Cardiac muscle cell (in vitro differentiated cells and primary cell): ENCODE measurements at regions not wholly inside any gene's neighbourhood (a gene's known extent, or its start where the extent isn't known, plus 50 kb on each side); places are given as distances from the start of the nearest gene placed in this dataset.

Source experiments
- DNase-seq, 2 donors: peaks; one replicate each; pipeline versions ENCODE4 v3.0.0 to v3.0.0-alpha.2; 2010 to 2017; ENCODE audit warnings: low read depth in 1 of 2, low spot score in 1 of 2
- H3K27ac ChIP-seq: fragments of 200-600 bp; sonication (generic); 2 replicates; pipeline ENCODE4 v1.5.1; 2016
- H3K27me3 ChIP-seq: fragments of 200-600 bp; sonication (generic); 2 replicates; pipeline ENCODE4 v1.6.0; 2016; ENCODE audit warnings: control low read depth
- H3K36me3 ChIP-seq: fragments of 200-600 bp; sonication (generic); 2 replicates; pipeline ENCODE4 v1.5.1; 2016; ENCODE audit warnings: control low read depth
- H3K4me1 ChIP-seq: fragments of 200-600 bp; sonication (generic); 2 replicates; pipeline ENCODE4 v1.8.1; 2017; ENCODE audit warnings: low read depth, mild to moderate bottlenecking, mixed run types
- H3K4me3 ChIP-seq: fragments of 200-600 bp; sonication (generic); 2 replicates; pipeline ENCODE4 v1.5.1; 2016; ENCODE audit warnings: mild to moderate bottlenecking
- H3K9me3 ChIP-seq: fragments of 200-600 bp; sonication (generic); 2 replicates; pipeline ENCODE4 v1.5.1; 2017; ENCODE audit warnings: low read depth, mild to moderate bottlenecking, control low read depth
- TF ChIP-seq, protein P1 (sequence below): IDR thresholded peaks from 2 replicates; pipeline ENCODE4 v1.5.1; 2012; ENCODE audit warnings: low read depth, mild to moderate bottlenecking, low read length

DNA sequence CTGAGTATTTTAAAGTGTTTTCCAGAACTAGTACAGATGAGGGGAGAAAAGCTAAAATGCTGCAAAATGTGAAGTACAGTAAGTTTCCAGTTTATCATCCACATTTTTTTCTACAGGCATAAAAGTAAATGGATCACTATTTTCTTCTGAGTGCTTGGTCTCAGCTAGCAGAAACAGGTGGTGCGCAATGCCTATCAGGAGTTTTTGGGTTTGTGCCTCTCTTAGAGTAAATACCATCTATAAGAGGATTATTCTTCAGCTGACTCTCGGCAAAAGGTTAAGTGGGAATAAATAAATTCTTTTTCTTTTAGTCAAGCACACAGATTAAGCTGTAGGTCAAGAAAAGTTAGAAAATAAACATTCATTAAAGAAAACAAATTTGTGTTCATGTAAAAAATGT is 1027.7 kb downstream of the PLOD2 start:
- DNase-seq: no peak
- no peak overlapping the region for H3K27ac ChIP-seq
- H3K9me3 ChIP-seq: no peaks in the 10 kb centered on the region
- H3K36me3 ChIP-seq: no peaks in the 10 kb centered on the region
- no peak overlapping the region for H3K4me3 ChIP-seq
- H3K4me1 ChIP-seq: no peaks in the 10 kb centered on the region
- no peaks in the 10 kb centered on the region for H3K27me3 ChIP-seq
- TF ChIP-seq, protein P1, sequence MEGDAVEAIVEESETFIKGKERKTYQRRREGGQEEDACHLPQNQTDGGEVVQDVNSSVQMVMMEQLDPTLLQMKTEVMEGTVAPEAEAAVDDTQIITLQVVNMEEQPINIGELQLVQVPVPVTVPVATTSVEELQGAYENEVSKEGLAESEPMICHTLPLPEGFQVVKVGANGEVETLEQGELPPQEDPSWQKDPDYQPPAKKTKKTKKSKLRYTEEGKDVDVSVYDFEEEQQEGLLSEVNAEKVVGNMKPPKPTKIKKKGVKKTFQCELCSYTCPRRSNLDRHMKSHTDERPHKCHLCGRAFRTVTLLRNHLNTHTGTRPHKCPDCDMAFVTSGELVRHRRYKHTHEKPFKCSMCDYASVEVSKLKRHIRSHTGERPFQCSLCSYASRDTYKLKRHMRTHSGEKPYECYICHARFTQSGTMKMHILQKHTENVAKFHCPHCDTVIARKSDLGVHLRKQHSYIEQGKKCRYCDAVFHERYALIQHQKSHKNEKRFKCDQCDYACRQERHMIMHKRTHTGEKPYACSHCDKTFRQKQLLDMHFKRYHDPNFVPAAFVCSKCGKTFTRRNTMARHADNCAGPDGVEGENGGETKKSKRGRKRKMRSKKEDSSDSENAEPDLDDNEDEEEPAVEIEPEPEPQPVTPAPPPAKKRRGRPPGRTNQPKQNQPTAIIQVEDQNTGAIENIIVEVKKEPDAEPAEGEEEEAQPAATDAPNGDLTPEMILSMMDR: no peak

DNA sequence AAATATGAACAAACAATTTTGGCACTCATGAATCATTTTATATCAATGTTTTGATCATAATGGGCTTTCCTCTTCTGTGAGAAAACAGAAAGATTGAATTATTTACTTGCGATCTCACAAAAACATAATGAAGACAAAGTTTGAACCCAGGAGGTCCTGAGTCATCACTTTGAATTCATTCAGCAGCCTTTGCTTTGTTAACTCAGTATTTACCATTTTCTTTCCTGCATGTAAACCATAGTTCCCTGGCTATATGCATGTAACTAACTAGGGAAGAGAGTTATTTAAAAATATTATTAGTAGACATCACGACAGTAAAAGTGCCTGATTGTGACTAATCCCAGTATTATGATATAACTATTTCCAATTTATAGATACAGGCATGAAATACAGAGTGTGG is 1026.2 kb downstream of the PLOD2 start:
- no peaks in the 10 kb centered on the region for H3K9me3 ChIP-seq
- no peaks in the 10 kb centered on the region for H3K36me3 ChIP-seq
- TF ChIP-seq, protein P1: no peak
- no peaks in the 10 kb centered on the region for H3K27me3 ChIP-seq
- no peak overlapping the region for H3K27ac ChIP-seq
- H3K4me3 ChIP-seq: no peak overlapping the region
- DNase-seq: no peak
- H3K4me1 ChIP-seq: no peaks in the 10 kb centered on the region

DNA sequence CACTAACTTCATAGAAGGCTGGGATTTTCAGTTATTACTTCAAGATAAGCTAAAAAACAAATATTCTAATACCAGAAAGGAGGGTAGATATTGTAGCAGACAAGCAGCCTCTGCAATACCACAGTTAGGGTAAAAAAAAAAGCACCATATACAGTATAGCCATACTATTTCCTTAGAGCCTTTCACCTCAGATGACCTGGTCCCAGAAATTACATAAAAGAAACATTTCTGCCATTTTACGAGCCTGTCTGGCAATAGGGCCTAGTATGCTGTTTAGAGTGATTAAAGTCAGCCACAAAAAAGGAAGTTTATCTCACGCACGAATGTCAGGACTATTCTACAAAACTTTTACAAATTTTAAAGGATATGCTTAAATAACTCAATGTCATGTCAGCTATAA is 1016.6 kb downstream of the PLOD2 start:
- Histone ChIP-seq H3K27me3 (no peaks in the 10 kb centered on the region), H3K36me3 (no peaks in the 10 kb centered on the region), H3K27ac (no peak overlapping the region), H3K9me3 (no peaks in the 10 kb centered on the region), H3K4me1 (no peaks in the 10 kb centered on the region), H3K4me3 (no peak overlapping the region)
- DNase-seq: no peak
- TF ChIP-seq, protein P1: no peak

DNA sequence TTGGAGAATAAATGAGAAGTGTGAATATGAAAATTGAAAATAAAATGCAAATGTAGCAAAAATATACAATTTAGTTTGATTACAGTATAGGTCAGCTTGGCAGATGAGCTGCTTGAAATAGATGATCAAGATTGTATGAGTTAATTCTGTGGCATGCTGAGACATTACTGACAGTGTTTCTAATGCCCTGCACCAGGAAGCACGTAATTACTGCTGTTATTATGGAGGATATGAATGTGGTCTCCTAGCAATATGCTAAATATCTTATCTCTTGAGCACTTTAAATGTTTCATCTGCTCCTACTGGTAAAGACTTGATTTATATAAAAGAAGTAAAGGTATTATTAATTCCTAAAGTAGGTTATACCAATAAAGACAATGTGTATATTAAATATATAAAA is 1015.5 kb downstream of the PLOD2 start:
- no peaks in the 10 kb centered on the region for H3K36me3 ChIP-seq
- TF ChIP-seq, protein P1: no peak
- no peaks in the 10 kb centered on the region for H3K27me3 ChIP-seq
- no peak for DNase-seq
- no peak overlapping the region for H3K4me3 ChIP-seq
- no peak overlapping the region for H3K27ac ChIP-seq
- no peaks in the 10 kb centered on the region for H3K9me3 ChIP-seq
- no peaks in the 10 kb centered on the region for H3K4me1 ChIP-seq

DNA sequence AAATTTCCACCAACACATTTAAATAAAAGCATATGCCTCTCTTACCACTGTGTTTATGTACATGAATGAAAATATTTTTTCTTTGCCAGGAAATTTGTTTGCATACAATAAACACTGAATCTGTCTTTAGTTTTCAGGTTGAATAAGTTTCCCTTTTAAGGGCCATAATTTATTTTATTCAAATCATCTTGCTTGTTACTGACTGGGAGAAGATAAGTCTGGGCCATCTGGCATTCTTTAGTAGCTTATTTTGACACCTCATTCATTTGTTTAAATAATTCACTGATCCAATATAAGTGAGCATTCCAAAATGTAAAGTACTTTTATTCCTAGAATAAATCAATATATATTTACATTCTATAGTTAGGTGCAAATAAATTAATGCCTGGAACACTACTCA is 1001.3 kb downstream of the PLOD2 start:
- peak in 1 of 2 donors; percentile 5 for DNase-seq
- TF ChIP-seq, protein P1: no peak
- Histone ChIP-seq H3K4me1 (no peaks in the 10 kb centered on the region), H3K36me3 (no peaks in the 10 kb centered on the region), H3K27me3 (no peaks in the 10 kb centered on the region), H3K9me3 (no peaks in the 10 kb centered on the region), H3K4me3 (no peak overlapping the region), H3K27ac (no peak overlapping the region)

DNA sequence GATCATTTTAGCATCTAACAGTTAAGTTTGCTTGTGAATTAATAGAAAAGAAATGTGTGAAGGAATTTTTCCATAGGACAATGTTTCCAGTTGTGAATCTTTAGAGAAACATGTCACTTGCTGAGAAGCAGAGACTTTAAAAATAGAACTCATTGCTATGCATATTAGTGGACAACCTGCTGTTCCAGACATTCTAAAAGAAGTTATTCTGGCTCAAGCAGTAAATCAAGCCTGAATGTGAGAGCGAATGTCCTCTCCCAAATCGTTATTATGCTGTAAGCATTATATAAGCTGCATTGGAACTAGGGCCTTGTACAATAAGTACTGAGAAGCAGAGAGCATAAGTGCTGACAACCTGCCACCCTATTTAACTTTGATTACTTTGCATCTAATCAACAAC is 990.9 kb downstream of the PLOD2 start:
- DNase-seq: peak in 1 of 2 donors; percentile 8
- H3K4me1 ChIP-seq: peaks cover 9% of the 10 kb centered on the region
- H3K27ac ChIP-seq: peak overlapping the region; percentile 47
- TF ChIP-seq, protein P1: no peak
- H3K36me3 ChIP-seq: no peaks in the 10 kb centered on the region
- no peak overlapping the region for H3K4me3 ChIP-seq
- H3K27me3 ChIP-seq: no peaks in the 10 kb centered on the region
- no peaks in the 10 kb centered on the region for H3K9me3 ChIP-seq
